T-helper 1 cell treated with Interleukin-12 subunit alpha and Interleukin-12 subunit beta and Interleukin-4 antibody, amounts not matched to agents 30 μg/mL and 1 μg/mL, for 36 hours (primary cell): ENCODE measurements at regions not wholly inside any gene's neighbourhood (a gene's known extent, or its start where the extent isn't known, plus 50 kb on each side); places are given as distances from the start of the nearest gene placed in this dataset.
A peak's percentile ranks its signal among the peaks of the same experiment; 100 is the strongest.
"Not testable (repeated sequence)": the region's sequence is repeated elsewhere in the genome, so short reads cannot be mapped to it uniquely, and the experiment has no call there.

ENCODE experiments used
- H3K27ac Mint-ChIP-seq: one replicate; pipeline ENCODE4 v1.8.0; 2021; ENCODE audit warnings: mild to moderate bottlenecking, mixed read lengths
- H3K27me3 Mint-ChIP-seq: one replicate; pipeline ENCODE4 v1.8.0; 2021; ENCODE audit warnings: low read depth, mixed read lengths
- H3K36me3 Mint-ChIP-seq: one replicate; pipeline ENCODE4 v1.8.0; 2021; ENCODE audit warnings: low read depth, mixed read lengths
- H3K4me1 Mint-ChIP-seq: one replicate; pipeline ENCODE4 v1.8.0; 2021; ENCODE audit warnings: low read depth, mixed read lengths
- H3K4me3 Mint-ChIP-seq: one replicate; pipeline ENCODE4 v1.8.0; 2021; ENCODE audit warnings: mild to moderate bottlenecking, moderate library complexity, mixed read lengths
- H3K9me3 Mint-ChIP-seq: one replicate; pipeline ENCODE4 v1.8.0; 2021; ENCODE audit warnings: mixed read lengths

- no peak overlapping the region for H3K27ac Mint-ChIP-seq
- H3K4me1 Mint-ChIP-seq: peaks cover 34% of the 10 kb centered on the region
- peaks cover 5% of the 10 kb centered on the region for H3K36me3 Mint-ChIP-seq
- H3K27me3 Mint-ChIP-seq: no peaks in the 10 kb centered on the region
- no peak overlapping the region for H3K4me3 Mint-ChIP-seq
- H3K9me3 Mint-ChIP-seq: no peaks in the 10 kb centered on the region
Measured at GRCh38 chr16:29111421-29111820, 126.6 kb downstream of the LAT start.

GRCh38 chr16:29108625-29109169 lies 123.8 kb downstream of the LAT start:
- not testable (repeated sequence) for H3K27me3 Mint-ChIP-seq, H3K36me3 Mint-ChIP-seq, H3K9me3 Mint-ChIP-seq, H3K27ac Mint-ChIP-seq, H3K4me3 Mint-ChIP-seq
- peaks cover 14% of the 10 kb centered on the region for H3K4me1 Mint-ChIP-seq

GRCh38 chr16:29107299-29107698 lies 122.4 kb downstream of the LAT start:
- Mint-ChIP-seq H3K27me3 (no peaks in the 10 kb centered on the region), H3K4me3 (no peak overlapping the region), H3K4me1 (peaks cover 9% of the 10 kb centered on the region), H3K27ac (no peak overlapping the region), H3K36me3 (peaks cover 4% of the 10 kb centered on the region), H3K9me3 (no peaks in the 10 kb centered on the region)

- H3K4me1 Mint-ChIP-seq, H3K27me3 Mint-ChIP-seq, H3K9me3 Mint-ChIP-seq, H3K36me3 Mint-ChIP-seq, H3K4me3 Mint-ChIP-seq, H3K27ac Mint-ChIP-seq: not testable (repeated sequence)
Measured at GRCh38 chr16:29106259-29106908, 121.5 kb downstream of the LAT start.

GRCh38 chr16:29104600-29104999 lies 119.7 kb downstream of the LAT start:
- not testable (repeated sequence) for H3K4me3 Mint-ChIP-seq, H3K27ac Mint-ChIP-seq, H3K9me3 Mint-ChIP-seq, H3K27me3 Mint-ChIP-seq, H3K36me3 Mint-ChIP-seq, H3K4me1 Mint-ChIP-seq

- H3K4me1 Mint-ChIP-seq, H3K9me3 Mint-ChIP-seq, H3K36me3 Mint-ChIP-seq, H3K4me3 Mint-ChIP-seq, H3K27ac Mint-ChIP-seq, H3K27me3 Mint-ChIP-seq: not testable (repeated sequence)
Measured at GRCh38 chr16:29097965-29098364, 113.1 kb downstream of the LAT start.

- not testable (repeated sequence) for H3K4me1 Mint-ChIP-seq, H3K4me3 Mint-ChIP-seq, H3K27me3 Mint-ChIP-seq, H3K36me3 Mint-ChIP-seq, H3K9me3 Mint-ChIP-seq, H3K27ac Mint-ChIP-seq
Measured at GRCh38 chr16:29094729-29095624, 110.1 kb downstream of the LAT start.

- H3K36me3 Mint-ChIP-seq, H3K27ac Mint-ChIP-seq, H3K4me1 Mint-ChIP-seq, H3K4me3 Mint-ChIP-seq, H3K27me3 Mint-ChIP-seq, H3K9me3 Mint-ChIP-seq: not testable (repeated sequence)
Measured at GRCh38 chr16:29094325-29094724, 109.5 kb downstream of the LAT start.

GRCh38 chr16:29089679-29090078 lies 104.8 kb downstream of the LAT start:
- H3K9me3 Mint-ChIP-seq, H3K27me3 Mint-ChIP-seq, H3K36me3 Mint-ChIP-seq, H3K4me3 Mint-ChIP-seq, H3K4me1 Mint-ChIP-seq, H3K27ac Mint-ChIP-seq: not testable (repeated sequence)

GRCh38 chr16:29087673-29088072 lies 102.8 kb downstream of the LAT start:
- not testable (repeated sequence) for H3K27me3 Mint-ChIP-seq, H3K4me3 Mint-ChIP-seq, H3K27ac Mint-ChIP-seq, H3K4me1 Mint-ChIP-seq, H3K36me3 Mint-ChIP-seq, H3K9me3 Mint-ChIP-seq

- not testable (repeated sequence) for H3K27ac Mint-ChIP-seq, H3K36me3 Mint-ChIP-seq, H3K9me3 Mint-ChIP-seq, H3K27me3 Mint-ChIP-seq, H3K4me1 Mint-ChIP-seq
- H3K4me3 Mint-ChIP-seq: peak overlapping the region; percentile 80
Measured at GRCh38 chr16:29081829-29082639, 97.2 kb downstream of the LAT start.

GRCh38 chr16:29074554-29075402 lies 89.9 kb downstream of the LAT start:
- not testable (repeated sequence) for H3K27me3 Mint-ChIP-seq, H3K36me3 Mint-ChIP-seq, H3K9me3 Mint-ChIP-seq
- H3K4me3 Mint-ChIP-seq: peak overlapping the region; percentile 86
- H3K27ac Mint-ChIP-seq: peak overlapping the region; percentile 87
- peaks cover 10% of the 10 kb centered on the region for H3K4me1 Mint-ChIP-seq

GRCh38 chr16:29062235-29062634 lies 77.4 kb downstream of the LAT start:
- H3K27ac Mint-ChIP-seq, H3K4me3 Mint-ChIP-seq, H3K27me3 Mint-ChIP-seq, H3K36me3 Mint-ChIP-seq, H3K9me3 Mint-ChIP-seq, H3K4me1 Mint-ChIP-seq: not testable (repeated sequence)

GRCh38 chr16:29061467-29061921 lies 76.6 kb downstream of the LAT start:
- H3K4me3 Mint-ChIP-seq, H3K36me3 Mint-ChIP-seq, H3K27ac Mint-ChIP-seq, H3K9me3 Mint-ChIP-seq, H3K27me3 Mint-ChIP-seq, H3K4me1 Mint-ChIP-seq: not testable (repeated sequence)
